Neural progenitor cell (in vitro differentiated cells): ENCODE measurements at regions not wholly inside any gene's neighbourhood (a gene's known extent, or its start where the extent isn't known, plus 50 kb on each side); places are given as distances from the start of the nearest gene placed in this dataset.
A peak's percentile ranks its signal among the peaks of the same experiment; 100 is the strongest.

Experiments
- DNase-seq: peaks from one replicate; pipeline ENCODE4 v3.0.0-alpha.2; 2016; ENCODE audit warnings: low spot score
- H2AFZ ChIP-seq: fragments of 200-600 bp; sonication (generic); replicated peaks from 2 replicates; pipeline ENCODE4 v1.6.1; 2016; ENCODE audit warnings: antibody characterized with exemption
- H3F3A ChIP-seq: fragments of 200-600 bp; sonication (generic); 2 replicates; pipeline ENCODE4 v1.6.1; 2016; ENCODE audit warnings: antibody characterized with exemption, low read depth
- H3K27ac ChIP-seq: fragments of 200-600 bp; sonication (generic); 2 replicates; pipeline ENCODE4 v1.5.1; 2016; ENCODE audit warnings: mild to moderate bottlenecking
- H3K27me3 ChIP-seq: fragments of 200-600 bp; sonication (generic); 2 replicates; pipeline ENCODE4 v1.6.1; 2016; ENCODE audit warnings: mild to moderate bottlenecking, moderate library complexity
- H3K36me3 ChIP-seq: fragments of 200-600 bp; sonication (generic); 2 replicates; pipeline ENCODE4 v1.5.1; 2016
- H3K4me1 ChIP-seq: fragments of 200-600 bp; sonication (generic); 2 replicates; pipeline ENCODE4 v1.6.1; 2016; ENCODE audit warnings: mixed run types
- H3K4me2 ChIP-seq: fragments of 200-600 bp; sonication (generic); 2 replicates; pipeline ENCODE4 v1.6.1; 2016
- H3K4me3 ChIP-seq: fragments of 200-600 bp; sonication (generic); 2 replicates; pipeline ENCODE4 v1.5.1; 2016
- H3K79me2 ChIP-seq: fragments of 200-600 bp; sonication (generic); 2 replicates; pipeline ENCODE4 v1.6.1; 2016; ENCODE audit warnings: low read depth
- H3K9ac ChIP-seq: fragments of 200-600 bp; sonication (generic); 2 replicates; pipeline ENCODE4 v1.6.1; 2016
- H3K9me3 ChIP-seq: fragments of 200-600 bp; sonication (generic); 2 replicates; pipeline ENCODE4 v1.5.1; 2016; ENCODE audit warnings: low read depth
- H4K20me1 ChIP-seq: fragments of 200-600 bp; sonication (generic); 2 replicates; pipeline ENCODE4 v1.6.1; 2016; ENCODE audit warnings: low read depth
- H3K27ac Mint-ChIP-seq: 3 replicates; pipeline ENCODE4 v1.8.0; 2021; ENCODE audit warnings: mixed read lengths
- H3K27me3 Mint-ChIP-seq: 2 replicates; pipeline ENCODE4 v1.8.0; 2022; ENCODE audit warnings: low read depth, mild to moderate bottlenecking, inconsistent platforms, moderate library complexity, mixed read lengths; ENCODE audit not compliant: insufficient read depth
- H3K36me3 Mint-ChIP-seq: 3 replicates; pipeline ENCODE4 v1.8.0; 2021; ENCODE audit warnings: mixed read lengths
- H3K4me1 Mint-ChIP-seq: 3 replicates; pipeline ENCODE4 v1.8.0; 2021; ENCODE audit warnings: mixed read lengths
- H3K4me3 Mint-ChIP-seq: 3 replicates; pipeline ENCODE4 v1.8.0; 2021; ENCODE audit warnings: mild to moderate bottlenecking, moderate library complexity, mixed read lengths
- H3K9me3 Mint-ChIP-seq: 3 replicates; pipeline ENCODE4 v1.8.0; 2020; ENCODE audit warnings: mixed read lengths
- EZH2 ChIP-seq: fragments of 200-600 bp; sonication (generic); IDR thresholded peaks from 2 replicates; pipeline ENCODE4 v1.6.1; 2017; ENCODE audit warnings: antibody characterized with exemption, mild to moderate bottlenecking, moderate library complexity
- EZH2phosphoT487 ChIP-seq: fragments of 200-600 bp; sonication (generic); IDR thresholded peaks from 2 replicates; pipeline ENCODE4 v1.6.1; 2017; ENCODE audit warnings: antibody characterized with exemption
- TF ChIP-seq, protein P1 (sequence below): fragments of 200-600 bp; sonication (generic); IDR thresholded peaks from 2 replicates; pipeline ENCODE4 v1.5.1; 2017; ENCODE audit warnings: antibody characterized with exemption, mild to moderate bottlenecking

DNA sequence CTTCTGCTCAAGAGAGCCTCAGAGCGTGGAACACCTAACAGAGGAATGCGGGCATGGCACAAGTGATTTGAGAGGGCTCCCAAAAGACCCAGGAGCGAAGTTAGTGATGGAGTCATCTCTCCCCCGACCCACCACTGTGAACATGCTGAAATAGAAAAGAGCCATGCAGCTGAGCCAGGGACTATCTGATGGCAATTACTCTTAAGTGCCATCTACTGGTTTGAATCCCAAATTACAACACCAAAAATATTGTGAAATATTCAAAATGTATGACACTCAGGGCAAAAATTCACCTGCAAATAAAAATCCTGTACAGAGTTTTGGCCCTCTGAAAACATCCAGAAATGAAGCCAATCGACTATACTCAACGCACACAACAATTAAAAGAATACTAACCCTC is 2038.9 kb upstream of the ADGRL3 start:
- Histone ChIP-seq H3K79me2 (no peaks in the 10 kb centered on the region), H3K4me1 (no peaks in the 10 kb centered on the region), H3K4me3 (no peak overlapping the region), H3K9ac (no peak overlapping the region), H3K9me3 (no peaks in the 10 kb centered on the region), H3K4me2 (no peak overlapping the region), H3F3A (no peaks in the 10 kb centered on the region), H2AFZ (peak overlapping the region; percentile 51), H3K36me3 (no peaks in the 10 kb centered on the region), H3K27ac (no peak overlapping the region), H4K20me1 (no peaks in the 10 kb centered on the region), H3K27me3 (no peaks in the 10 kb centered on the region)
- H3K27me3 Mint-ChIP-seq = no peaks in the 10 kb centered on the region
- H3K36me3 Mint-ChIP-seq = no peaks in the 10 kb centered on the region
- TF ChIP-seq EZH2 (no peak), EZH2phosphoT487 (no peak)
- TF ChIP-seq, protein P1, sequence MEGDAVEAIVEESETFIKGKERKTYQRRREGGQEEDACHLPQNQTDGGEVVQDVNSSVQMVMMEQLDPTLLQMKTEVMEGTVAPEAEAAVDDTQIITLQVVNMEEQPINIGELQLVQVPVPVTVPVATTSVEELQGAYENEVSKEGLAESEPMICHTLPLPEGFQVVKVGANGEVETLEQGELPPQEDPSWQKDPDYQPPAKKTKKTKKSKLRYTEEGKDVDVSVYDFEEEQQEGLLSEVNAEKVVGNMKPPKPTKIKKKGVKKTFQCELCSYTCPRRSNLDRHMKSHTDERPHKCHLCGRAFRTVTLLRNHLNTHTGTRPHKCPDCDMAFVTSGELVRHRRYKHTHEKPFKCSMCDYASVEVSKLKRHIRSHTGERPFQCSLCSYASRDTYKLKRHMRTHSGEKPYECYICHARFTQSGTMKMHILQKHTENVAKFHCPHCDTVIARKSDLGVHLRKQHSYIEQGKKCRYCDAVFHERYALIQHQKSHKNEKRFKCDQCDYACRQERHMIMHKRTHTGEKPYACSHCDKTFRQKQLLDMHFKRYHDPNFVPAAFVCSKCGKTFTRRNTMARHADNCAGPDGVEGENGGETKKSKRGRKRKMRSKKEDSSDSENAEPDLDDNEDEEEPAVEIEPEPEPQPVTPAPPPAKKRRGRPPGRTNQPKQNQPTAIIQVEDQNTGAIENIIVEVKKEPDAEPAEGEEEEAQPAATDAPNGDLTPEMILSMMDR = peak; percentile 35
- H3K4me3 Mint-ChIP-seq = no peak overlapping the region
- H3K9me3 Mint-ChIP-seq = peaks cover 3% of the 10 kb centered on the region
- H3K27ac Mint-ChIP-seq = no peak overlapping the region
- H3K4me1 Mint-ChIP-seq = no peaks in the 10 kb centered on the region
- DNase-seq = no peak

DNA sequence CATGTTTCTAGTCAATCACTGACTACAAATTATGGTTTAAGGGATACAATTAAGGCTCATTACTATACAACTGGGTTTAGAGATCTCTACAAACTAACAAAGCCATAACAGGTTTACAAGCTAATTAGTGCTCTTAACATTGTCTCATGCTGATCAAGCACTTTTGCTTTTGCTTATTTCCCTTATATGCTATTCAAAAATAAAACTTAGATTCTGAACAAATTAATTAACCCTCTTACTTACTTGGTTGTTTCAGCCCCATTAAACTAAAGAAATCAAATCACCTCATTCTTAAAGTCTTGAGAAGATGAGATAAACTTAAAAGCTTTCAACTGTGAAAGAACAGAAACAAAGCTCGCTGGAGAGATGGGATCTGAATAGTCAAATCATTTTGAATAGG is 2024.5 kb upstream of the ADGRL3 start:
- Histone ChIP-seq H3K27me3 (no peaks in the 10 kb centered on the region), H3K79me2 (no peaks in the 10 kb centered on the region), H3K4me1 (peaks cover 5% of the 10 kb centered on the region), H2AFZ (no peak overlapping the region), H3K36me3 (no peaks in the 10 kb centered on the region), H3F3A (no peaks in the 10 kb centered on the region), H3K4me3 (no peak overlapping the region), H3K9ac (no peak overlapping the region), H3K27ac (no peak overlapping the region), H4K20me1 (no peaks in the 10 kb centered on the region), H3K9me3 (no peaks in the 10 kb centered on the region), H3K4me2 (no peak overlapping the region)
- Mint-ChIP-seq H3K9me3 (no peaks in the 10 kb centered on the region), H3K36me3 (no peaks in the 10 kb centered on the region), H3K4me1 (no peaks in the 10 kb centered on the region), H3K27me3 (peaks cover 2% of the 10 kb centered on the region), H3K27ac (no peak overlapping the region), H3K4me3 (no peak overlapping the region)
- TF ChIP-seq EZH2phosphoT487 = no peak
- TF ChIP-seq, protein P1 = no peak
- no peak for DNase-seq

DNA sequence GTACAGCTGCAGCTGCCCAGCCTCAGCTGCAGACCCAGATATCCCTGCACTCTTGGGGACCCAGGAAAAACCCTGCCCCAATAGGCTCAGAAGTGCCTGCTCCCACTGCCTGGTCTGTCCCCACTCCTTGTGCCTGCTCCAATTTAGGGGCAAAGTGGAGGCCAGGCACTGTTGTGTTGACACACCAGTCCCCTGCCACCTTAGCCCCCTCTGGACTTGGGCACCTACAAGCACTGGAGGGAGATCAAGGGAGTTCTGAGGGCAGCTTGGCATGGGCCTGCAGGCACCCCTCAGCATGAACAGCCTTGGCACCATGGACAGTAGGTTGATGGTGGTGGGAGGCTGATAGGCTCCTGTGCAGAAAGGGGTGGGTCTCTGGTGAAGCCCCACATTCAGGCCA is 2020.8 kb upstream of the ADGRL3 start:
- Mint-ChIP-seq H3K4me3 (no peak overlapping the region), H3K27ac (no peak overlapping the region), H3K36me3 (no peaks in the 10 kb centered on the region), H3K4me1 (no peaks in the 10 kb centered on the region), H3K27me3 (peaks cover 2% of the 10 kb centered on the region), H3K9me3 (no peaks in the 10 kb centered on the region)
- no peak for DNase-seq
- H3K36me3 ChIP-seq = no peaks in the 10 kb centered on the region
- no peak for TF ChIP-seq EZH2
- no peak for TF ChIP-seq EZH2phosphoT487
- TF ChIP-seq, protein P1 = no peak
- H3K27ac ChIP-seq = no peak overlapping the region
- H3K4me1 ChIP-seq = peaks cover 5% of the 10 kb centered on the region
- H3F3A ChIP-seq = no peaks in the 10 kb centered on the region
- H3K79me2 ChIP-seq = no peaks in the 10 kb centered on the region
- H2AFZ ChIP-seq = no peak overlapping the region
- H3K9me3 ChIP-seq = no peaks in the 10 kb centered on the region
- no peaks in the 10 kb centered on the region for H3K27me3 ChIP-seq
- H3K4me3 ChIP-seq = no peak overlapping the region
- no peaks in the 10 kb centered on the region for H4K20me1 ChIP-seq
- H3K9ac ChIP-seq = no peak overlapping the region
- H3K4me2 ChIP-seq = no peak overlapping the region

DNA sequence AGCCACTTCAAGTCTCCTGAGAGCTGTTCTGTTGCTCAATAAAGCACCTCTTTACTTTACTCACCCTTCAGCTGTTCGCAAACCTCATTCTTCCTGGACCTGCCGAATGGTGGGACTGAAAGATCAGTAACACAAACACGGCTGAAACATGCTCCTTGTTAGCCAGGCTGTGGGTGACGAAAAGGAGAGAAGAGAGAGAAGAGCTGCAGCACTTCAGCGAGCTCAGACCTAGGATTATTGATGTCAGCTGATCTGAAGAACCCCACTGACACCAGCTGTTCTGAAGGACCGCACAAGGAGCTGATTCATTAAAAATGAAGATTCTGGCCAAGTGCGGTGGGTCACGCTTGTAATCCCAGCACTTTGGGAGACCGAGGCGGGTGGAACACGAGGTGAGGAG is 2020.0 kb upstream of the ADGRL3 start:
- H3F3A ChIP-seq = no peaks in the 10 kb centered on the region
- Mint-ChIP-seq H3K36me3 (no peaks in the 10 kb centered on the region), H3K27ac (no peak overlapping the region), H3K4me1 (no peaks in the 10 kb centered on the region), H3K9me3 (no peaks in the 10 kb centered on the region), H3K27me3 (peaks cover 2% of the 10 kb centered on the region), H3K4me3 (no peak overlapping the region)
- H3K9ac ChIP-seq = no peak overlapping the region
- no peaks in the 10 kb centered on the region for H3K27me3 ChIP-seq
- no peak overlapping the region for H2AFZ ChIP-seq
- no peaks in the 10 kb centered on the region for H4K20me1 ChIP-seq
- no peak for DNase-seq
- no peaks in the 10 kb centered on the region for H3K36me3 ChIP-seq
- peaks cover 5% of the 10 kb centered on the region for H3K4me1 ChIP-seq
- H3K4me2 ChIP-seq = no peak overlapping the region
- H3K79me2 ChIP-seq = no peaks in the 10 kb centered on the region
- no peak overlapping the region for H3K4me3 ChIP-seq
- no peaks in the 10 kb centered on the region for H3K9me3 ChIP-seq
- TF ChIP-seq, protein P1 = no peak
- TF ChIP-seq EZH2 (no peak), EZH2phosphoT487 (no peak)
- H3K27ac ChIP-seq = no peak overlapping the region
